ENCODE measurements at regions not wholly inside any gene's neighbourhood (a gene's known extent, or its start where the extent isn't known, plus 50 kb on each side); places are given as distances from the start of the nearest gene placed in this dataset.

GRCh38 chrX:20420058-20420457 lies 153.3 kb upstream of the RPS6KA3 start:
- DNase-seq = no peak

DNA sequence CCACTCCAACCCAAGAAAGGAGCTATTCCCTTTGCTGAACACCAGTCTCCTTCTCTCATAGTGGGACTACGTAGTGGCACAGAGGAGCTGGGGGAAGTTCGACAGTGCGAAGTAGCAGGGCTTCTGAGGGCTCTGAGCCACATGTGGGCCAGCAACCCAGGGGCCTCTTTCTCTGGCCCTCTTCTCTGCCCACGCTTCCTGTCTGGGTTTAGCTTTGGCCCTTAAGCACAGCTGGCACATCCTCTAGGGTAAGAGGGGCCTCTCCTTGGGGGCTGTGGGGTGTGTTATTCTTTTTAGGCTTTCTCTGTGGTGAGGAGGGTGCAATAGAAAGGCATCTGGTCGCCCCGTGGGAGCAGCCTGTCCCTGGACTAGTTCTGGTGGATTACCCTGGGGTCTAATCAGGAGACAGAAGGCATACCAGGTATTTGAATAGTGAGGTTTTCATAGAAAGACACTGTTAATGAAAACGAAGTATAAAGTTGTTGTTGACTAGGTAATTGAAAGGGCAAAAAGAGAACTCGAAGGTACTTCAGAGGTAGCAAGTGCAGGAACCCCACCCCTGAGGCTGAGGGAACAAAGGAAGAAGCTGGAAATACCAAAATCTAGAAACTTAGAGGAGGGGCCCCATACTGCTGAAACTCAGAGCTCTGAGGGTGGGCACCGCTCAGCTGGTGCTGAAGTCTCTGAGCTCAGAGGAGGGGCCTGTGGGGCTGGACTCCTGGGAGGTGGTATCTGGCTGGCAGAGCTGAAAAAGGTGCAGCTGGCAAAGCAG lies 151.9 kb upstream of the RPS6KA3 start:
- DNase-seq = no peak

DNA sequence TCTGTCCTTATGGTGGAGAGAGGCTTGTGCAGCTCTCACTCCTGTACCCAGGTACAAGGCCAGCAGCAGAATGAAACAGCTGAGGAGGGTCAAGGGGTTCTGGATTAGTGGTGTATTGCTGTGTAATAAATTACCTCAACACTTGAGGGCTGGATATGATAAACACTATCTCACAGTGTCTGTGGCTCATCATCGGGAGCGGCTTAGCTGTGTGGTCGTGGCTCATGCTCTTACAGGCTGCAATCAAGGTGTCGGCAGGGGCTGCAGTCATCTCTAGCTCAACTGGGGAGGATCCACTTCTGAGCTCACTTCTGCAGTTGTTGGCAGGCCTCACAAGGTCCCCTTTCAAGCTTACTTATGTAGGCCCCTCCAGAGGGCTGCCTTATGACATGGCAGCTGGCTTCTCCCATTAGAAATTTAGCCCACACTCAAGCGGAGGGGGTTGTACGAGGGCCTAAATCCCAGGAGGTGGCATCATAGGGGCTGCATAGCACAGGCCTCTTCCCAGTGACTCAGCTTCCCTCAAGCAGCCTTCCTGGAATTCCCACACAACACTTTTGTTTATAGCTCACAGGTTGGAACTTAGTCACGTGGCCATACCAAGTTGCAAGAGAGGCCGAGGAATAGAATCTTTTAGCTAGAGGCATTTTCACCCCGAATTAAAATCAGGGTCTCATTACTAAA lies 148.2 kb upstream of the RPS6KA3 start:
- no peak for DNase-seq

DNA sequence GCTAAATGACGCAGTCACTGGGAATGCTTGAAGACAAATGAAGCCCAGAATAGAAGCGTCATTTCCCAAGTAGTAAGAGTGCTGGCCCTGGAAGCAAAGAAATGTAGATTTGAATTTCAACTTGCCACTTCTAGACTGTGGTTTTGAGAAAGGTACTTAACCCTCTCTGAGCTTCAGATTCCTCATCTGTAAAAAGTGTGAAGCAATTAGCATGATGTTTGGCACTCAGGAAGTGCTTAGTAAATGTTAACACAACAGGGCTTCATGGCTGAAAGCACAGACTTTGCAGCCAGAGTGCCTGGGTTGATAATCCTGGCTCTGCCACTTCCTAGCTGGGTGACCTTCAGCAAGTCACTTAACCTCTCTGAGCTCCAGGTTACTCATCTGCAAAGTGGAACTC lies 147.4 kb upstream of the RPS6KA3 start:
- DNase-seq = no peak

GRCh38 chrX:20412871-20413486 lies 146.3 kb upstream of the RPS6KA3 start:
- DNase-seq = no peak

DNA sequence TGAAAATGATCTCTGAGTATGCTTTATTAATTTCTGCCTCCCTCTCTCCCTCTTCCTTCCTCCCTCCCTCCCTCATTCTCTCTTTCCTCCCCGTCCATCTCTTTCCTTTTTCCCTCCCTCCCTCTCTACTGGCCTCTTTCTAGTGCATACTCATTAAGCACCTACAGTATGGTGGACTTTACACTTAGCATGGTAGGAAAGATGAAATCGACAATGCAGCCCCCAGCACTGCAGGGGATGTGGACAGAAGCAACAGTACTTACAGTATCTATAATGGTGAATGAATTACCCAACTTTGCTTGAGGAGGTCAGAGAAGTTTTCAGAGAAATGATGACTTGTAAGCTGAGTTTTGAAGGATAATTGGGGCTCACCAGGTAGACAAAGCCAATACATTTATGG lies 143.8 kb upstream of the RPS6KA3 start:
- no peak for DNase-seq

- DNase-seq = no peak
Observed at GRCh38 chrX:20409991-20410390, 143.3 kb upstream of the RPS6KA3 start.

- no peak for DNase-seq
Observed at GRCh38 chrX:20402956-20403355, 136.2 kb upstream of the RPS6KA3 start.

DNA sequence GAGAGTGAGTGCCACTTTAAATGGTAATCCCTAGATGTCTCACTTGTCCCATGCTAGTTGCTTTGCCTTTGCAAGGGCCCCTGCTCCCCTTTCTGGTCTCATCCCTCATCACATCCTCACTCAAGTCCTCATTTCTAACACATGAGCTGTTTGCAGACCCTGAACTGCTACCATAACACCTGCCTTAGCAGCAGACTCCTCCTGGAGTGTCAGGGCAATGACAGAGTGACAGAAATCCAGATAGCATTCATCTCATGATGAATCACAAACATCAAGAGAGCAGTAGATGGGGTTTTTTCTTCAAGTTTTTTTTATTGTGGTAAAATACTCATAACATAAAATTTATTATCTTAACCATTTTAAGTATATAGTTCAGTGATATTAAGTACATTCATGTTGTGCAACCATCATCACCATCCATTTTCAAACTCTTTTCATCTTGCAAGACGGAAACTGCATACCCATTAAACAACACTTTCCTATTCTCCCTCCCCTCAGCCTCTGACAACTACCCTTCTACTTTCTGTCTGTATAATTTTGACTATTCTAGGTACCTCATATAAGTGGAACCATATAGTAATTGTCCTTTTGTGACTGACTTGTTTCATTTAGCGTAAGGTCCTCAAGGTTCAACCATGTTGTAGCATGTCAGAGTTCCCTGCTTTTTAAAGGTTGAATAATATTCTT lies 133.2 kb upstream of the RPS6KA3 start:
- no peak for DNase-seq

DNA sequence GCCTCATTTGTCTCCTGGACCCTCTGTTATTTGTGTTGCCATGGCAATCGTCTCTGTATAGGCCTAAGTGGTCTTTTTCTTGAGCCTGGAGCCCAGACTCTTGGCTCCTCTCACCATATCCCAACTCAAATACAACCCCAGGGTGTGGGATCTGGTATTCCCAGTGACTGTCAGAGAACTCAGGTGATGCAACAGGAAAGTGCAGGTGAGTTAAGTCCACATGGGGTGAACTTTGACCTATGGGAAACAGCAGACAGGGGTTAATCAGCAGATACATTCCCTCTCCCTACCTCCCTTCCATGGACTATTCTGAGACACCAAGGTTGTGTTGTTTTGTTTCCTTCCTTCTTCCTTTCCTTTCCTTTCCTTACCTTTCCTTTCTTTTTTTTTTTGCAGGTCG lies 130.9 kb upstream of the RPS6KA3 start:
- no peak for DNase-seq

DNA sequence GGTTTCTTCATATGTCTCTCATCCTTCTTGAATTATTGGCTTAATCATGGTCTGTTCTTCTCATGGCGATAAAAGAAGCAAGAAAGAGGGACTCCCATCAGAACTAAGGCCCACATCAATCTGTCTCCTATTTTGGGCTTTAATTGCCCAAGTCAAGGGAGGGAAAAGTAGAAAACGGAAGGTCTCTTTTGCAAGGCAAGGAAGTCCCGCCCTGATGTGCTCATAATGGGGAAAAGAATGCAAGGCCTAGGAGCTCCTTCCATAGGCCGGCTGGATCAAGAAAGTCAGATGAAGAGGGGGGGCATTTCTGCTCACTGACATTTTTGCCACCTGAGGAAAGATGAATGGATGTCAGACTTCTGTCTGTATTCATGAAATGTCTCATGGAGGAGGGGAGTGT lies 127.7 kb upstream of the RPS6KA3 start:
- DNase-seq = no peak

GRCh38 chrX:20393944-20394343 lies 127.2 kb upstream of the RPS6KA3 start:
- no peak for DNase-seq

DNA sequence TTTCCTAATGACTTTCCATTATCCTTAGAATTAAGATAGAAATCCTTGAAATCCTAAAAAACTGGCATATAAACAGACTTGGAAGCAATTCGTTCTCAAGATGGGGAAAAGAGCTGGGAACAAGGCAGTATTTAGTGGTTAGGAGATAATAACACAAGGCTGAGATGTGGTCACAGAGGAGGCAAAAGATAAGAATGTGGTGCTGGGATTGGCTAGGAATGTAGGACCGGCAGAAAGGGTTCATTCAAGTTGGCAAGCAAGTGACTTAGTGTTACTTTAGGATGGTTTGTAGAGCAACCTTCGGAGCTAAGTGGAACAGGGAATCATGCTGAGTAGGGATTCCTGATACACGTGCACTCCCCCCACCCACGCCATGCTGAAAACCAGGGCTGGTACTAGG lies 121.9 kb upstream of the RPS6KA3 start:
- no peak for DNase-seq

GRCh38 chrX:20383477-20383876 lies 116.8 kb upstream of the RPS6KA3 start:
- no peak for DNase-seq

DNA sequence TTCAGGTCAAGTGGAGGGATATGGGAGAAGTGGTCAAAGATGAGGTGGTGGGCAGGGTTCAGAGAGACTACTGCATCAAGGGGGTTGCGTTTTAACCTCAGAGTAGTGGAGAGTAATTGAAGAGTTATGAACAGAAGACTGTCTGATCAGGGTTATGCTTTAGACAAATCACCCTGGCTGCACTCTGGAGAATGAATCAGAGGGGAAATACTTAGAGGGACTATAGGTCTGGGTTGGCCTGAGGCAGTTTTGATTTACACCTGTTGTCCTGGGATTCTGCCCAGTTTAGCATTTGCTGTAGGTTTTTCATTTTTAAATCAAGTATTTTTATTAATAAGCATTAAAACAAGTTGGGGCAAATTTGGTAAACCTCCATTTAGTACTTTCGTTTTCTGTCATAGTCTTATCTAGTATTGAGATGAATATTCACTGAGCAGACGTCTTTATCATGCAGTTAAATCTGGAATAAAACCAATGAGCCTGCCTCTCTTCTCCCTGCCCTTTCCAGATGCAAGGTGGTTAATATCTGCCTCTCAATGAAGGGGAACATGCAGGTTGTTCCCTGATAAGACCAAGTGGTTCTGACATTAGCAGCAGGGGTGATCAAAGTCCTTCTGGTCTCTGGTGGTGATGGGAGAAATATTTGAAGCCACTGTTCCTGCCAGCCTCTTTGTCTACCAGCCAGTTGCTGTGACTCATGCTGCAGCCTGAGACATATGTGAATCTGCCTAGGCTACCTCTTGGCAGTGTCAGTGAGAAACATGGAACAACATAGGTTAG lies 116.0 kb upstream of the RPS6KA3 start:
- no peak for DNase-seq

- no peak for DNase-seq
Observed at GRCh38 chrX:20382082-20382481, 115.4 kb upstream of the RPS6KA3 start.

DNA sequence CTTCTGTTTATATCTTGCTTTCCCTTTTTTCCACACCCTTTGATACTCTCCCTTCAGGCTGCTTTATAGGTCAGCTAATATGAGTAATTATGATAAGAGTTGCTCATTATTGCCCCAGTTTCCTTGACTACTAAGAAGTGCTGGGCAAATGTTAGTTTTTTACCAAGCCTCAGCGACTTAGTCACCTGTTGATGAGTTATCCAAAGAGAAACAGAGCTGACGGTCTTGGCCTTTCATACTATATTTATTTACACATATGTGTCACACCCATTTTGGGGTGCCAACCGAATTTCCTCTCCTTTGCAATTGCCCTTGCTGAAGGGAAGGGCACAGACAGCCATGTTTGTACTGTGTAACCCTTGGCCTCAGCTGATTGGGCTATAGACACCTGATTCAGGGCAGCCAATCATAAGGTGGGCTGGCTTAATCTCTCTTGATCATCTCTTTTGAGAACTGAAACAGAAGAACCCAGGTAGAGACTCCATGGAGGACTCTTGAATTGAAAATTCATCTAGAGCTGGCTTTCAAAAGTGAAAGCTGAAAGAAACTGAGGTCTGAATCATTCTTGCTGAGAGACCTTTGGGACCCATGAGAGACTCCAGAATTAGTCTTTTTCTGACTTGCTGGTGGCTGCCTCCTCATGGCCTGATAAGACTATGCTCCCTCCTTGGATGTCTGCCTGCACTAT lies 111.7 kb upstream of the RPS6KA3 start:
- DNase-seq = no peak

GRCh38 chrX:20374900-20375438 lies 108.3 kb upstream of the RPS6KA3 start:
- DNase-seq = no peak

DNA sequence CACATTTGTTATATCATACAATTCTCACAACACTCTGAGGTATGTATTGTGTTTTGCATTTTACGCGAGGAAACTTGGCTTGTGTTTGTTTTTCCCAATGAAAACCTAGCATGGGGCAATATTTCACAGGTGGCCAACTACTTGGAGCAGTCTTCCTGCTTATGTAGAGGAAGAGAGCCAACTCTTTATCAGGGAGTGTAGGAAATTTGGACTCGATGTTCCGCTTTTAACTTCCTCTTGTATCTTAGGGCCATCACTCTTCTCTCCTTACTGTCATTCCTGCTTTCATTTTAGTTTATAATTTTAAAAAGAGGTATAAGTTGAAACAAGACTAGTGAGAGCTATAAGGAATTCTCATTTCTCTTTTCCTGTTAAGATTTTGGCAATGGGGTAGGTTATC lies 107.7 kb upstream of the RPS6KA3 start:
- DNase-seq = no peak

DNA sequence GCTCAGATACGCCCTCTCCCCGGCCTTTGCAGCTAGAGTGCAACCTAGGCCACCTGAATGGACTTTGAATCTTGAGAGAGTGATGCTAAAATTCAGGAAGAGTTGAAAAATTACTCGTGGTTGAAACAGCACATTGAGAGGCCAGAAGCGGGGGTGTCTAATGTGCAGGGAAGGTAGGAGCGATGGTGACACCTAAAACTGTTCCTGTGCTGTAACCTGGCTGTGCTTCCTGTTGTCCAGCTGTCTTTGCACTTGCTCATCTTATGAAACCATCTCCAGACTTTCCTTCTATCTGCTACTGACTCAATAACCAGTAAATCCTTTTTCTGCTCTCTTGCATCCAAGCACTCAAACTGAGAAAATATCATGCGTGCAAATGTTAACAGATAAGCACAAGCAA lies 106.4 kb upstream of the RPS6KA3 start:
- no peak for DNase-seq

GRCh38 chrX:20372533-20372932 lies 105.8 kb upstream of the RPS6KA3 start:
- DNase-seq = no peak

- no peak for DNase-seq
Observed at GRCh38 chrX:20369468-20369867, 102.8 kb upstream of the RPS6KA3 start.
